ENCODE measurements at regions not wholly inside any gene's neighbourhood (a gene's known extent, or its start where the extent isn't known, plus 50 kb on each side); places are given as distances from the start of the nearest gene placed in this dataset.

GRCh38 chr16:51328733-51329132 is 177.7 kb upstream of the SALL1 start:
- 4% methylated on average over 7 of the region's 7 CpGs for WGBS (ENCODE audit: low lambda C conversion rate)
- BruUV-seq (replicated peaks), result no TSS peak
- POLR2A ChIA-PET, result no interaction called here
- intact Hi-C loops (cut with micrococcal nuclease; ENCODE audit: unreplicated experiment), result no loop called here
- Histone ChIP-seq H3K27ac (ENCODE audit: extremely low read length, insufficient read depth, low read length) (no peak overlapping the region), H3K36me3 (replicated peaks in 1 of 2; ENCODE audit: control insufficient read depth in 1 of 2, insufficient read depth in 2 of 2, low read length in 2 of 2) (no peaks in the 10 kb centered on the region), H3K4me1 (ENCODE audit: insufficient read depth, low read length) (no peaks in the 10 kb centered on the region), H2AFZ (ENCODE audit: low read length) (no peak overlapping the region), H3K79me2 (ENCODE audit: insufficient read depth, low read length) (no peaks in the 10 kb centered on the region), H3K4me2 (ENCODE audit: low read depth, low read length) (no peak overlapping the region), H3K4me3 (replicated peaks in 1 of 3; ENCODE audit: insufficient read depth in 1 of 3, low read depth in 2 of 3, low read length in 3 of 3) (no peak overlapping the region), H3K9ac (ENCODE audit: insufficient read depth, low read depth, low read length) (no peak overlapping the region), H3K9me3 (ENCODE audit: low read length) (no peaks in the 10 kb centered on the region), H4K20me1 (ENCODE audit: insufficient read depth, low read length) (no peaks in the 10 kb centered on the region), H3K27me3 (ENCODE audit: control insufficient read depth in 1 of 2, insufficient read depth in 2 of 2, low read length in 2 of 2) (no peaks in the 10 kb centered on the region)
- FAIRE-seq (no peak), ATAC-seq (no peak), DNase-seq (ENCODE audit: low spot score) (no peak)
- CTCF ChIA-PET (ENCODE audit: low intra/inter-chr PET ratio, low total read pairs), result no interaction called here
- in situ Hi-C loops (cut with HindIII; ENCODE audit: extremely low pct_ligation_motif_present, low pct_unique_long_range_greater_than_20kb), result no loop called here
- TF ChIP-seq RARA (CRISPR knock-in tag; IDR thresholded peaks at IDR 0.05) (no peak), ZBTB7B (CRISPR knock-in tag; IDR thresholded peaks at IDR 0.05) (no peak), CERS6 (CRISPR knock-in tag; IDR thresholded peaks at IDR 0.05) (no peak), MTF2 (CRISPR knock-in tag; IDR thresholded peaks at IDR 0.05; ENCODE audit: borderline replicate concordance) (no peak), HOXA5 (CRISPR knock-in tag; IDR thresholded peaks at IDR 0.05) (no peak), MAZ (IDR thresholded peaks at IDR 0.05; ENCODE audit: borderline replicate concordance, low read depth, low read length) (no peak), MAZ (CRISPR knock-in tag; IDR thresholded peaks at IDR 0.05; ENCODE audit: low read depth) (no peak), RCOR2 (CRISPR knock-in tag; IDR thresholded peaks at IDR 0.05) (no peak), PATZ1 (CRISPR knock-in tag; IDR thresholded peaks at IDR 0.05) (no peak), NR2F1 (CRISPR knock-in tag; IDR thresholded peaks at IDR 0.05) (no peak), NCOR1 (IDR thresholded peaks at IDR 0.05; ENCODE audit: borderline replicate concordance, low read length) (no peak)
- TF ChIP-seq, protein P1, sequence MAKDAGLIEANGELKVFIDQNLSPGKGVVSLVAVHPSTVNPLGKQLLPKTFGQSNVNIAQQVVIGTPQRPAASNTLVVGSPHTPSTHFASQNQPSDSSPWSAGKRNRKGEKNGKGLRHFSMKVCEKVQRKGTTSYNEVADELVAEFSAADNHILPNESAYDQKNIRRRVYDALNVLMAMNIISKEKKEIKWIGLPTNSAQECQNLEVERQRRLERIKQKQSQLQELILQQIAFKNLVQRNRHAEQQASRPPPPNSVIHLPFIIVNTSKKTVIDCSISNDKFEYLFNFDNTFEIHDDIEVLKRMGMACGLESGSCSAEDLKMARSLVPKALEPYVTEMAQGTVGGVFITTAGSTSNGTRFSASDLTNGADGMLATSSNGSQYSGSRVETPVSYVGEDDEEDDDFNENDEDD (CRISPR knock-in tag; IDR thresholded peaks at IDR 0.05; ENCODE audit: borderline replicate concordance), result no peak
- TF ChIP-seq, protein P2, sequence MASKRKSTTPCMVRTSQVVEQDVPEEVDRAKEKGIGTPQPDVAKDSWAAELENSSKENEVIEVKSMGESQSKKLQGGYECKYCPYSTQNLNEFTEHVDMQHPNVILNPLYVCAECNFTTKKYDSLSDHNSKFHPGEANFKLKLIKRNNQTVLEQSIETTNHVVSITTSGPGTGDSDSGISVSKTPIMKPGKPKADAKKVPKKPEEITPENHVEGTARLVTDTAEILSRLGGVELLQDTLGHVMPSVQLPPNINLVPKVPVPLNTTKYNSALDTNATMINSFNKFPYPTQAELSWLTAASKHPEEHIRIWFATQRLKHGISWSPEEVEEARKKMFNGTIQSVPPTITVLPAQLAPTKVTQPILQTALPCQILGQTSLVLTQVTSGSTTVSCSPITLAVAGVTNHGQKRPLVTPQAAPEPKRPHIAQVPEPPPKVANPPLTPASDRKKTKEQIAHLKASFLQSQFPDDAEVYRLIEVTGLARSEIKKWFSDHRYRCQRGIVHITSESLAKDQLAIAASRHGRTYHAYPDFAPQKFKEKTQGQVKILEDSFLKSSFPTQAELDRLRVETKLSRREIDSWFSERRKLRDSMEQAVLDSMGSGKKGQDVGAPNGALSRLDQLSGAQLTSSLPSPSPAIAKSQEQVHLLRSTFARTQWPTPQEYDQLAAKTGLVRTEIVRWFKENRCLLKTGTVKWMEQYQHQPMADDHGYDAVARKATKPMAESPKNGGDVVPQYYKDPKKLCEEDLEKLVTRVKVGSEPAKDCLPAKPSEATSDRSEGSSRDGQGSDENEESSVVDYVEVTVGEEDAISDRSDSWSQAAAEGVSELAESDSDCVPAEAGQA (IDR thresholded peaks at IDR 0.05; ENCODE audit: low read depth), result no peak
- TF ChIP-seq, protein P2 (CRISPR knock-in tag; IDR thresholded peaks at IDR 0.05; ENCODE audit: borderline replicate concordance), result no peak
- TF ChIP-seq, protein P3, sequence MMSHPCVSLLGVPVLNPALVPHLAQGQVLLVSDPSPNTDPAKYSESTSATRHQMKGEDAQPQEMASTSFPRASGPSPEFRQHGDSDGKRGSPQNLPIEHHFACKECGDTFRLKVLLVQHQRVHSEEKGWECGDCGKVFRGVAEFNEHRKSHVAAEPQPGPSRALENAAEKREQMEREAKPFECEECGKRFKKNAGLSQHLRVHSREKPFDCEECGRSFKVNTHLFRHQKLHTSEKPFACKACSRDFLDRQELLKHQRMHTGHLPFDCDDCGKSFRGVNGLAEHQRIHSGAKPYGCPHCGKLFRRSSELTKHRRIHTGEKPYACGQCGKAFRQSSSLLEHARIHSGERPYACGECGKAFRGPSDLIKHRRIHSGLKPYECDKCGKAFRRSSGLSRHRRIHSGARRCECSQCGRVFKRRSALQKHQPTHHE (CRISPR knock-in tag; IDR thresholded peaks at IDR 0.05; ENCODE audit: borderline replicate concordance), result no peak
